ENCODE measurements at regions not wholly inside any gene's neighbourhood (a gene's known extent, or its start where the extent isn't known, plus 50 kb on each side); places are given as distances from the start of the nearest gene placed in this dataset.

GRCh38 chr1:87188640-87189039, 140.0 kb upstream of the LMO4 start:
- Histone ChIP-seq H3F3A (ENCODE audit: insufficient read depth) (no peaks in the 10 kb centered on the region), H3K9me2 (ENCODE audit: insufficient read depth) (no peaks in the 10 kb centered on the region), H3K4me1 (ENCODE audit: insufficient read depth) (no peaks in the 10 kb centered on the region), H3K27ac (no peak overlapping the region), H3K36me3 (ENCODE audit: low read depth) (no peaks in the 10 kb centered on the region), H3K9ac (no peak overlapping the region), H3K79me2 (ENCODE audit: insufficient read depth) (no peaks in the 10 kb centered on the region), H3K4me2 (ENCODE audit: unreplicated experiment) (no peak overlapping the region), H3K9me3 (ENCODE audit: low read depth) (no peaks in the 10 kb centered on the region), H2AFZ (no peak overlapping the region), H4K20me1 (ENCODE audit: insufficient read depth) (no peaks in the 10 kb centered on the region), H3K4me3 (no peak overlapping the region), H3K27me3 (replicated peaks; ENCODE audit: insufficient read depth) (no peaks in the 10 kb centered on the region)
- TF ChIP-seq EZH2phosphoT487 (IDR thresholded peaks at IDR 0.05; ENCODE audit: insufficient read depth, low read depth) (no peak), EZH2 (IDR thresholded peaks at IDR 0.05; ENCODE audit: insufficient read depth, poor library complexity, severe bottlenecking) (no peak)
- no peak for DNase-seq
- in situ Hi-C loops (cut with MboI), result no loop called here
- 71 to 84% methylated on average over 3 of the region's 3 CpGs for WGBS, 2 experiments (ENCODE audit: low coverage in 1 of 2, low lambda C conversion rate in 2 of 2, missing lambda C conversion rate in 2 of 2)

- no peaks in the 10 kb centered on the region for H3K36me3 ChIP-seq (ENCODE audit: low read depth)
- H3K9me2 ChIP-seq (ENCODE audit: insufficient read depth), result no peaks in the 10 kb centered on the region
- no peaks in the 10 kb centered on the region for H3K79me2 ChIP-seq (ENCODE audit: insufficient read depth)
- H3K27ac ChIP-seq, result no peak overlapping the region
- H3K4me1 ChIP-seq (ENCODE audit: insufficient read depth), result no peaks in the 10 kb centered on the region
- no peak for TF ChIP-seq EZH2phosphoT487 (IDR thresholded peaks at IDR 0.05; ENCODE audit: insufficient read depth, low read depth)
- no peak for TF ChIP-seq EZH2 (IDR thresholded peaks at IDR 0.05; ENCODE audit: insufficient read depth, poor library complexity, severe bottlenecking)
- WGBS, 2 experiments (ENCODE audit: low coverage in 1 of 2, low lambda C conversion rate in 2 of 2, missing lambda C conversion rate in 2 of 2), result 74 to 79% methylated on average over 2 of the region's 2 CpGs
- no peak overlapping the region for H3K9ac ChIP-seq
- H3F3A ChIP-seq (ENCODE audit: insufficient read depth), result no peaks in the 10 kb centered on the region
- no peaks in the 10 kb centered on the region for H3K27me3 ChIP-seq (replicated peaks; ENCODE audit: insufficient read depth)
- H2AFZ ChIP-seq, result no peak overlapping the region
- H3K4me3 ChIP-seq, result no peak overlapping the region
- H3K9me3 ChIP-seq (ENCODE audit: low read depth), result no peaks in the 10 kb centered on the region
- no peak overlapping the region for H3K4me2 ChIP-seq (ENCODE audit: unreplicated experiment)
- no peaks in the 10 kb centered on the region for H4K20me1 ChIP-seq (ENCODE audit: insufficient read depth)
- in situ Hi-C loops (cut with MboI), result no loop called here
- DNase-seq, result no peak
These were observed 138.3 kb upstream of the LMO4 start for GRCh38 chr1:87190402-87190801.

GRCh38 chr1:87191646-87192045, 137.0 kb upstream of the LMO4 start:
- 25 to 41% methylated on average over 2 of the region's 2 CpGs for WGBS, 2 experiments (ENCODE audit: low coverage in 1 of 2, low lambda C conversion rate in 2 of 2, missing lambda C conversion rate in 2 of 2)
- Histone ChIP-seq H3K27me3 (replicated peaks; ENCODE audit: insufficient read depth) (no peaks in the 10 kb centered on the region), H4K20me1 (ENCODE audit: insufficient read depth) (no peaks in the 10 kb centered on the region), H3K36me3 (ENCODE audit: low read depth) (no peaks in the 10 kb centered on the region), H2AFZ (no peak overlapping the region), H3K79me2 (ENCODE audit: insufficient read depth) (no peaks in the 10 kb centered on the region), H3K4me1 (ENCODE audit: insufficient read depth) (no peaks in the 10 kb centered on the region), H3K4me2 (ENCODE audit: unreplicated experiment) (no peak overlapping the region), H3F3A (ENCODE audit: insufficient read depth) (no peaks in the 10 kb centered on the region), H3K4me3 (no peak overlapping the region), H3K27ac (no peak overlapping the region), H3K9ac (no peak overlapping the region), H3K9me2 (ENCODE audit: insufficient read depth) (no peaks in the 10 kb centered on the region), H3K9me3 (ENCODE audit: low read depth) (no peaks in the 10 kb centered on the region)
- in situ Hi-C loops (cut with MboI), result no loop called here
- DNase-seq, result no peak
- TF ChIP-seq EZH2phosphoT487 (IDR thresholded peaks at IDR 0.05; ENCODE audit: insufficient read depth, low read depth), result no peak
- TF ChIP-seq EZH2 (IDR thresholded peaks at IDR 0.05; ENCODE audit: insufficient read depth, poor library complexity, severe bottlenecking), result no peak

GRCh38 chr1:87194271-87194774, 134.4 kb upstream of the LMO4 start:
- H4K20me1 ChIP-seq (ENCODE audit: insufficient read depth), result no peaks in the 10 kb centered on the region
- no peak overlapping the region for H3K4me3 ChIP-seq
- no peaks in the 10 kb centered on the region for H3K9me3 ChIP-seq (ENCODE audit: low read depth)
- no peaks in the 10 kb centered on the region for H3K36me3 ChIP-seq (ENCODE audit: low read depth)
- no peak overlapping the region for H2AFZ ChIP-seq
- no peak overlapping the region for H3K4me2 ChIP-seq (ENCODE audit: unreplicated experiment)
- in situ Hi-C loops (cut with MboI), result no loop called here
- H3K9me2 ChIP-seq (ENCODE audit: insufficient read depth), result no peaks in the 10 kb centered on the region
- H3F3A ChIP-seq (ENCODE audit: insufficient read depth), result no peaks in the 10 kb centered on the region
- TF ChIP-seq EZH2phosphoT487 (IDR thresholded peaks at IDR 0.05; ENCODE audit: insufficient read depth, low read depth), result no peak
- TF ChIP-seq EZH2 (IDR thresholded peaks at IDR 0.05; ENCODE audit: insufficient read depth, poor library complexity, severe bottlenecking), result no peak
- no peak overlapping the region for H3K9ac ChIP-seq
- H3K27ac ChIP-seq, result no peak overlapping the region
- H3K4me1 ChIP-seq (ENCODE audit: insufficient read depth), result 0 out of 2 replicates have a peak, but pooled peaks cover 3% of the 10 kb centered on the region
- 62 to 67% methylated on average over 1 of the region's 1 CpG for WGBS, 2 experiments (ENCODE audit: low coverage in 1 of 2, low lambda C conversion rate in 2 of 2, missing lambda C conversion rate in 2 of 2)
- DNase-seq, result no peak
- H3K79me2 ChIP-seq (ENCODE audit: insufficient read depth), result no peaks in the 10 kb centered on the region
- H3K27me3 ChIP-seq (replicated peaks; ENCODE audit: insufficient read depth), result no peaks in the 10 kb centered on the region

- H3K36me3 ChIP-seq (ENCODE audit: low read depth), result no peaks in the 10 kb centered on the region
These were observed 133.8 kb upstream of the LMO4 start for GRCh38 chr1:87194856-87195255.

More at GRCh38 chr1:87194856-87195255, 133.8 kb upstream of the LMO4 start:
- Histone ChIP-seq H3K9me3 (ENCODE audit: low read depth) (no peaks in the 10 kb centered on the region), H3K9me2 (ENCODE audit: insufficient read depth) (no peaks in the 10 kb centered on the region), H3K4me2 (ENCODE audit: unreplicated experiment) (no peak overlapping the region), H3K79me2 (ENCODE audit: insufficient read depth) (no peaks in the 10 kb centered on the region), H3K9ac (no peak overlapping the region), H3K4me3 (no peak overlapping the region), H3F3A (ENCODE audit: insufficient read depth) (no peaks in the 10 kb centered on the region), H4K20me1 (ENCODE audit: insufficient read depth) (no peaks in the 10 kb centered on the region), H3K27ac (no peak overlapping the region), H3K4me1 (ENCODE audit: insufficient read depth) (0 out of 2 replicates have a peak, but pooled peaks cover 3% of the 10 kb centered on the region), H2AFZ (no peak overlapping the region), H3K27me3 (replicated peaks; ENCODE audit: insufficient read depth) (no peaks in the 10 kb centered on the region)
- DNase-seq, result no peak
- TF ChIP-seq EZH2 (IDR thresholded peaks at IDR 0.05; ENCODE audit: insufficient read depth, poor library complexity, severe bottlenecking), result no peak
- no peak for TF ChIP-seq EZH2phosphoT487 (IDR thresholded peaks at IDR 0.05; ENCODE audit: insufficient read depth, low read depth)
- in situ Hi-C loops (cut with MboI), result no loop called here

All from GM23248 (cell line).